ENCODE measurements at regions not wholly inside any gene's neighbourhood (a gene's known extent, or its start where the extent isn't known, plus 50 kb on each side); places are given as distances from the start of the nearest gene placed in this dataset.

DNA sequence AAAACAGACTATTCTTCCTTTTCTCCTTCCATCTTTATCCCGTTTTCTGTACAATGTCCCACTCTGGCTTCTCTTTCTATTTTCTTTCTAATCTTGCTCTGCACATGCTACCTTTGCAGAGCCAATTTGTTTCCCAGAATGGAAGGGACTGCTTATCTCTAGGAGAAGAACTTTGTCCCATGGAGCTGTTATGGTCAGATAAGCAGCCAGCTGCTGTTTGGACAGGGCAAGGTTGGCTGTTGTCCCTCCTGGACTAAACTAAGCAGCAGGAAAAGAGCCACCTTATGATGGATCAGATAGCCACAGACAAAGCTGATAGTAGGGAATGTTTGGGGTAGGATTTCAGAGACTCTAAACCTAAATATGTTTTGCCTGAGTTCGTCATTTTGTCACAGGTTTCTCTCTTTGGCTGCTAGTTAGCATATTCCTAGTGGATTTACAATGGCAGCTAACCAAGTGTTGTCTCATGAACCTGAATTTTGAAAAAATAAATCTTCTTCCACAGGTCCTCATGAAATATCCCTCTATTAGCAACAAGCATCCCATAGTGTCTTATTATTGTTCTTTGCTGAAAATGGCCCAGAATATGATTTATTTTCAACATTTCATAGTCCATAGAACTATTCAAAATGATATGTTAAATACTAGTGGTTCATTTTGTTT lies 262.8 kb downstream of the SLC16A7 start:
- Histone ChIP-seq H3K36me3 (no peaks in the 10 kb centered on the region), H3K4me3 (no peak overlapping the region), H3K9me3 (ENCODE audit: low read depth) (no peaks in the 10 kb centered on the region), H3K27ac (no peak overlapping the region), H3K4me1 (ENCODE audit: low read depth) (no peaks in the 10 kb centered on the region), H3K27me3 (no peaks in the 10 kb centered on the region)
- DNase-seq (ENCODE audit: low read depth in 1 of 2, low spot score in 1 of 2) = no peak
- TF ChIP-seq CTCF (IDR thresholded peaks at IDR 0.05; ENCODE audit: low read depth, low read length) = no peak

- no peaks in the 10 kb centered on the region for H3K9me3 ChIP-seq (ENCODE audit: low read depth)
- TF ChIP-seq CTCF (IDR thresholded peaks at IDR 0.05; ENCODE audit: low read depth, low read length) = no peak
- H3K4me1 ChIP-seq (ENCODE audit: low read depth) = no peaks in the 10 kb centered on the region
- DNase-seq (ENCODE audit: low read depth in 1 of 2, low spot score in 1 of 2) = no peak
- no peaks in the 10 kb centered on the region for H3K36me3 ChIP-seq
- H3K27ac ChIP-seq = no peak overlapping the region
- H3K4me3 ChIP-seq = no peak overlapping the region
- no peaks in the 10 kb centered on the region for H3K27me3 ChIP-seq
These were observed 263.3 kb downstream of the SLC16A7 start for GRCh38 chr12:59859171-59859510.

DNA sequence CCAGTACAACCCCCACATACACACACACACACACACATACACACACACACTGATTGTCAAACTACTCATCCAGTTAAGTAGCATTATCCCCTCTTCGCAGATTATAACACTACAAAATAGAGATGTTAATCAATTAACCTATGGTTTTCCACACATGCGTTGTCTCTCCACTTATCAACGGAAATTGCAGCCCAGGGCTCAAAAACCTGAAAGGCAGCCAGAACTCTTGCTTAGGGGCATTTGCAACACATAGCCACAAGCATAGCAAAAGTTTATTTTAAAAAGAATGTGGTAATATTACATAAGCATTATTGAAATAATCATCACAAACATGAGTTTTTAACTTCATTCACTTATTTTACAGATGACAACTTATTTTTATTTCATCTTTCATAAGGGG lies 265.8 kb downstream of the SLC16A7 start:
- Histone ChIP-seq H3K9me3 (ENCODE audit: low read depth) (no peaks in the 10 kb centered on the region), H3K36me3 (no peaks in the 10 kb centered on the region), H3K27ac (no peak overlapping the region), H3K4me1 (ENCODE audit: low read depth) (no peaks in the 10 kb centered on the region), H3K27me3 (no peaks in the 10 kb centered on the region), H3K4me3 (no peak overlapping the region)
- no peak for TF ChIP-seq CTCF (IDR thresholded peaks at IDR 0.05; ENCODE audit: low read depth, low read length)
- DNase-seq (ENCODE audit: low read depth in 1 of 2, low spot score in 1 of 2) = no peak

- H3K4me3 ChIP-seq = no peak overlapping the region
- no peak for TF ChIP-seq CTCF (IDR thresholded peaks at IDR 0.05; ENCODE audit: low read depth, low read length)
- no peak overlapping the region for H3K27ac ChIP-seq
- no peaks in the 10 kb centered on the region for H3K27me3 ChIP-seq
- no peaks in the 10 kb centered on the region for H3K9me3 ChIP-seq (ENCODE audit: low read depth)
- no peaks in the 10 kb centered on the region for H3K4me1 ChIP-seq (ENCODE audit: low read depth)
- no peaks in the 10 kb centered on the region for H3K36me3 ChIP-seq
- no peak for DNase-seq (ENCODE audit: low read depth in 1 of 2, low spot score in 1 of 2)
These were observed 271.2 kb downstream of the SLC16A7 start for GRCh38 chr12:59867055-59867454.

DNA sequence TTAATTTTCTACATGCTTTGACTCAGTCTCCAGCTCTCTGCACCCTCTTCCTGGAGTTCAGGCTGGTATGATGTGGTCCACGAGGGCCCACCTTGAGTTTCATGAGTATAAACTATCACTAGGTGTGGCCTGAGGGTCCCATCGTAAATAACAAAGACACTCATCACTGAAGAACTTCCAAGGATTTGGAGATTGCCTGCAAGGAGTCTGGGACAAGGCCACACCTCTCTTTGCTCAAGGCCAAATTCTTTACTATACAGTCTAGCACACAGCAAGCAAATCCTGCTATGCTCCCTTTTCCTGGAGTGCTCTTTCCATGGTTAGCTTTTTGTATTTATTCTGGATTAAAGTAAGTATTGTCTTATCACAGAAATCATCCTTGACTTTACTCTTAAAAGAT lies 271.9 kb downstream of the SLC16A7 start:
- no peak for DNase-seq (ENCODE audit: low read depth in 1 of 2, low spot score in 1 of 2)
- Histone ChIP-seq H3K9me3 (ENCODE audit: low read depth) (no peaks in the 10 kb centered on the region), H3K4me3 (no peak overlapping the region), H3K4me1 (ENCODE audit: low read depth) (no peaks in the 10 kb centered on the region), H3K36me3 (no peaks in the 10 kb centered on the region), H3K27ac (no peak overlapping the region), H3K27me3 (no peaks in the 10 kb centered on the region)
- TF ChIP-seq CTCF (IDR thresholded peaks at IDR 0.05; ENCODE audit: low read depth, low read length) = no peak

DNA sequence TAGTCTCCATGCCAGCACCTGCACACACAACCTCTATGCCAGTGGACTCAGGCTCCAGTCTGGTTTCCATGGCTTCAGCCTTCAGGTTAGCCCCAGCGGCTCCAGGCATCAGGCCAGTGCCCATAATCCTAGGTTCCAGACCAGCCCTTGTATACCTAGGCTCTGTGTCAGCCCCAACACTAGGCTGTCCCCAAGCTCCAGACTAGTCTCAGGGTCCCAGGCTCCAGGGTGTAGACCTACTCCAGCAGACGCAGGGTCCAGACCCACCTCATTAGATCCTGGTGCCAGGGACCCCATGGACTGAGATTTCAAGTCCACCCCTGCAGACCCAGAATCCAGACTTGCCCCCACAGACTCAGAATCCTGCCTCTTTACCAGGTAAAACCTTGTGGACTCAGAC lies 275.9 kb downstream of the SLC16A7 start:
- no peaks in the 10 kb centered on the region for H3K27me3 ChIP-seq
- no peak overlapping the region for H3K4me3 ChIP-seq
- H3K36me3 ChIP-seq = no peaks in the 10 kb centered on the region
- H3K9me3 ChIP-seq (ENCODE audit: low read depth) = no peaks in the 10 kb centered on the region
- no peak for DNase-seq (ENCODE audit: low read depth in 1 of 2, low spot score in 1 of 2)
- no peaks in the 10 kb centered on the region for H3K4me1 ChIP-seq (ENCODE audit: low read depth)
- H3K27ac ChIP-seq = no peak overlapping the region
- TF ChIP-seq CTCF (IDR thresholded peaks at IDR 0.05; ENCODE audit: low read depth, low read length) = no peak
